Suprapubic skin (tissue), 4 donors: ENCODE measurements at regions not wholly inside any gene's neighbourhood (a gene's known extent, or its start where the extent isn't known, plus 50 kb on each side); places are given as distances from the start of the nearest gene placed in this dataset.
A peak's percentile ranks its signal among the peaks of the same experiment; 100 is the strongest.

ENCODE experiments used
- DNase-seq, 2 donors: peaks; one replicate each; pipeline ENCODE4 v3.0.0-alpha.2; 2019; ENCODE audit warnings: low spot score in 2 of 2
- H3K27ac ChIP-seq: fragments of 200-600 bp; sonication (generic); one replicate; pipeline ENCODE4 v1.5.1; 2019
- H3K27me3 ChIP-seq: fragments of 200-600 bp; sonication (generic); one replicate; pipeline ENCODE4 v1.5.1; 2019
- H3K36me3 ChIP-seq: fragments of 200-600 bp; sonication (generic); one replicate; pipeline ENCODE4 v1.5.1; 2019
- H3K4me1 ChIP-seq: fragments of 200-600 bp; sonication (generic); one replicate; pipeline ENCODE4 v1.5.1; 2019
- H3K4me3 ChIP-seq: fragments of 200-600 bp; sonication (generic); one replicate; pipeline ENCODE4 v1.5.1; 2019; ENCODE audit warnings: mild to moderate bottlenecking
- H3K9me3 ChIP-seq: fragments of 200-600 bp; sonication (generic); one replicate; pipeline ENCODE4 v1.5.1; 2019
- EP300 ChIP-seq: sonication (generic); formaldehyde crosslinking; IDR thresholded peaks from one replicate; pipeline ENCODE4 v1.6.1; 2017; ENCODE audit warnings: antibody characterized with exemption
- POLR2A ChIP-seq, 2 donors: fragments of 450-650 bp; IDR thresholded peaks; one replicate each; pipeline ENCODE4 v1.6.1; 2017; ENCODE audit warnings: antibody characterized with exemption in 2 of 2, mild to moderate bottlenecking in 2 of 2, moderate library complexity in 2 of 2
- POLR2AphosphoS5 ChIP-seq, 3 donors: sonication (generic); formaldehyde crosslinking; IDR thresholded peaks; one replicate each; pipeline ENCODE4 v1.6.1; 2017; ENCODE audit warnings: antibody characterized with exemption in 3 of 3
- WGBS: methylation state at CpG from one replicate; pipeline ENCODE4 v1.1.5; 2018; 5-methylcytosine and 5-hydroxymethylcytosine counted together
- TF ChIP-seq, protein P1 (sequence below), 2 donors: fragments of 200-600 bp in 1 of 2; fragments of 450-650 bp in 1 of 2; sonication (generic) in 1 of 2; IDR thresholded peaks; one replicate each; pipeline ENCODE4 v1.5.1; 2016 to 2019; ENCODE audit warnings: antibody characterized with exemption in 2 of 2, mild to moderate bottlenecking in 1 of 2, moderate library complexity in 1 of 2

DNA sequence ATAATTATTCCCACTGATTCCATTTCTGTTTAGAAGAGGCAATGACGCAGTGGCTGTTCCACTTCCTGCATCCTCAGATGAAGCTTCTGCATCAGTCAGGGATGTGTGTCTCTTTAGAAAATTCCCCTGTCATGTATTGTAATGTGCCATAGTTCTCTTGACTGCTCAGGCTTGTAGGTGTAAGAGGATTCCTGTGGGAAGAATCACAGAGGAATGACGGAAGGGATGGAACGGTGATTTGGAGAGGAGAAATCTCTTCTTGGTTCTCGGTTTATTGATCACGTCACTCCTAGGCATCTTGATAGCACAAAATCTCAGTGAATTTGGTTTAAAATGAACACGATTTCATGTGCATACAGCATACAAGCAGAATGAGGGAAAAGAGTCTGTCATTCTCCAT lies 69.8 kb upstream of the PRKCQ start:
- Histone ChIP-seq H3K4me3 (no peak overlapping the region), H3K4me1 (no peaks in the 10 kb centered on the region), H3K9me3 (no peaks in the 10 kb centered on the region), H3K27ac (no peak overlapping the region), H3K36me3 (no peaks in the 10 kb centered on the region), H3K27me3 (peaks cover 42% of the 10 kb centered on the region)
- 81% methylated on average over 6 of the region's 6 CpGs for WGBS
- TF ChIP-seq, protein P1, sequence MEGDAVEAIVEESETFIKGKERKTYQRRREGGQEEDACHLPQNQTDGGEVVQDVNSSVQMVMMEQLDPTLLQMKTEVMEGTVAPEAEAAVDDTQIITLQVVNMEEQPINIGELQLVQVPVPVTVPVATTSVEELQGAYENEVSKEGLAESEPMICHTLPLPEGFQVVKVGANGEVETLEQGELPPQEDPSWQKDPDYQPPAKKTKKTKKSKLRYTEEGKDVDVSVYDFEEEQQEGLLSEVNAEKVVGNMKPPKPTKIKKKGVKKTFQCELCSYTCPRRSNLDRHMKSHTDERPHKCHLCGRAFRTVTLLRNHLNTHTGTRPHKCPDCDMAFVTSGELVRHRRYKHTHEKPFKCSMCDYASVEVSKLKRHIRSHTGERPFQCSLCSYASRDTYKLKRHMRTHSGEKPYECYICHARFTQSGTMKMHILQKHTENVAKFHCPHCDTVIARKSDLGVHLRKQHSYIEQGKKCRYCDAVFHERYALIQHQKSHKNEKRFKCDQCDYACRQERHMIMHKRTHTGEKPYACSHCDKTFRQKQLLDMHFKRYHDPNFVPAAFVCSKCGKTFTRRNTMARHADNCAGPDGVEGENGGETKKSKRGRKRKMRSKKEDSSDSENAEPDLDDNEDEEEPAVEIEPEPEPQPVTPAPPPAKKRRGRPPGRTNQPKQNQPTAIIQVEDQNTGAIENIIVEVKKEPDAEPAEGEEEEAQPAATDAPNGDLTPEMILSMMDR (IDR thresholded peaks at IDR 0.05): no peak
- DNase-seq: no peak

GRCh38 chr10:6648894-6649720 lies 69.0 kb upstream of the PRKCQ start:
- Histone ChIP-seq H3K27me3 (peaks cover 37% of the 10 kb centered on the region), H3K4me1 (no peaks in the 10 kb centered on the region), H3K36me3 (no peaks in the 10 kb centered on the region), H3K4me3 (no peak overlapping the region), H3K27ac (no peak overlapping the region), H3K9me3 (no peaks in the 10 kb centered on the region)
- no peak for TF ChIP-seq POLR2A (IDR thresholded peaks at IDR 0.05)
- TF ChIP-seq POLR2AphosphoS5 (IDR thresholded peaks at IDR 0.05): no peak
- TF ChIP-seq, protein P1 (IDR thresholded peaks at IDR 0.05): no peak
- TF ChIP-seq EP300: no peak
- WGBS: 63% methylated on average over 8 of the region's 8 CpGs
- DNase-seq: no peak

GRCh38 chr10:6647811-6648526 lies 67.9 kb upstream of the PRKCQ start:
- Histone ChIP-seq H3K36me3 (no peaks in the 10 kb centered on the region), H3K27me3 (peaks cover 35% of the 10 kb centered on the region), H3K4me3 (no peak overlapping the region), H3K27ac (no peak overlapping the region), H3K4me1 (no peaks in the 10 kb centered on the region), H3K9me3 (no peaks in the 10 kb centered on the region)
- WGBS: 57% methylated on average over 13 of the region's 13 CpGs
- DNase-seq: no peak
- TF ChIP-seq, protein P1 (IDR thresholded peaks at IDR 0.05): peak in 1 of 2 donors; percentile 60
- no peak for TF ChIP-seq EP300
- no peak for TF ChIP-seq POLR2AphosphoS5 (IDR thresholded peaks at IDR 0.05)

- WGBS: 53% methylated on average over 3 of the region's 3 CpGs
- Histone ChIP-seq H3K4me1 (no peaks in the 10 kb centered on the region), H3K9me3 (no peaks in the 10 kb centered on the region), H3K36me3 (no peaks in the 10 kb centered on the region), H3K4me3 (no peak overlapping the region), H3K27ac (no peak overlapping the region), H3K27me3 (peaks cover 26% of the 10 kb centered on the region)
- DNase-seq: no peak
- TF ChIP-seq POLR2AphosphoS5 (IDR thresholded peaks at IDR 0.05) (no peak), POLR2A (IDR thresholded peaks at IDR 0.05) (no peak), EP300 (no peak)
- TF ChIP-seq, protein P1 (IDR thresholded peaks at IDR 0.05): no peak
Measured at GRCh38 chr10:6643962-6644361, 63.9 kb upstream of the PRKCQ start.

- no peaks in the 10 kb centered on the region for H3K9me3 ChIP-seq
- WGBS: 34% methylated on average over 5 of the region's 5 CpGs
- H3K36me3 ChIP-seq: no peaks in the 10 kb centered on the region
- DNase-seq: no peak
- H3K4me1 ChIP-seq: no peaks in the 10 kb centered on the region
- TF ChIP-seq POLR2A (IDR thresholded peaks at IDR 0.05) (no peak), EP300 (no peak), POLR2AphosphoS5 (IDR thresholded peaks at IDR 0.05) (no peak)
- TF ChIP-seq, protein P1 (IDR thresholded peaks at IDR 0.05): no peak
- H3K4me3 ChIP-seq: no peak overlapping the region
- no peak overlapping the region for H3K27ac ChIP-seq
- H3K27me3 ChIP-seq: peaks cover 19% of the 10 kb centered on the region
Measured at GRCh38 chr10:6642876-6643275, 62.8 kb upstream of the PRKCQ start.
